ENCODE measurements at regions not wholly inside any gene's neighbourhood (a gene's known extent, or its start where the extent isn't known, plus 50 kb on each side); places are given as distances from the start of the nearest gene placed in this dataset.
"Not testable (repeated sequence)": the region's sequence is repeated elsewhere in the genome, so short reads cannot be mapped to it uniquely, and the experiment has no call there.

DNA sequence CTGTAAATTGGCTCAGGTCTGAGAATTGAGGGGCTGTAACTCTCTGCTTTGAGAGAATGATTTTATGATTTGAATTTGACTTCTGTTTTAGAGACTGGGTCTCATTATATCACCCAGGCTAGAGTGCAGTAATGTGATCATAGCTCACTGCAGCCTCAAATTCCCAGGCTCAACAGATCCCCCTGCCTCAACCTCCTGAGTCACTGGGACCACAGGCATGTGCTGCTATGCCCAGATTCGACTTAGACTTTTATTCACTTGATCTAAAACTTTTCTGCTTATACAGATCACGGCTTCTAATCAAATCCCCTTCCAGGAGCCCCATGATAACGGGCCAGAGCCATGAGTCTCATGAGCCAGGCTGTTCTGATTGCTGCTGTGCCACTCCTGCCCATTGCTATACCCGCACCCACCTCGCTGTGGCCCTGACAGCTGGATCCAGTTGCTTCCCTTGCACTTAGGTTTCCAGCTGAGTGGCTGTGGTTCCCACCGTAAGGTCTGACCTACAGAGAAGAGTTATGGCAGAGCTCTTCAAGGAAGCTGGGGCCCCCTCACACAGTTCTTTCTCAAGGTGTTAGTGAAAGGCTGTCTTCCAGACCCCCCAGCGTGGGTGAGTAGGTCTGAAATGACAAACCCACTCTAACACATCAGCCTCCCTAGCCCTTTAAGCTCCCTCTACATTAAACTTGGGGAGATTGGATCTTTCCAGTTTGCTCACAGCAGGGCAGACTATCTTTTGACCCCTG is 251.2 kb upstream of the SGCG start:
- no peak for DNase-seq

DNA sequence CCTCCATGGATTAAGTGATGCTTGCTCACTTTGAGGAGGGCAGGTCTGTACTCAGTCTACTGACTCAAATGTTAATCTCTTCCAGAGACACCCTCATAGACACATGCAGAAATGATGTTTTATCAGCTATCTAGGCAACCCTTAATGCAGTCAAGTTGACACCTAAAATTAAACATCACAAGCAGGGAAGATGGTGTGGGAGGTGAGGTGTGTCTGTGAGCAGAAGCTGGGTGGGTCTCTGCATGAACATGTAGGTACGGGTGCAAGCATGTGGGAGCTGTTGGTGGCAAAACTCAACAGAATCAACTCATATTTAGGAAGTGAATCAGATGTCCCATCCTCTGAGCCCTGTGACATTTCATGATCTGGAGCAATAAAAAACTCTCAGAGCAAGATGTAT is 249.2 kb upstream of the SGCG start:
- DNase-seq, result no peak

- not testable (repeated sequence) for DNase-seq
Measured at GRCh38 chr13:22932632-22933412, 248.0 kb upstream of the SGCG start.

GRCh38 chr13:22933571-22934181 is 247.1 kb upstream of the SGCG start:
- DNase-seq, result no peak

DNA sequence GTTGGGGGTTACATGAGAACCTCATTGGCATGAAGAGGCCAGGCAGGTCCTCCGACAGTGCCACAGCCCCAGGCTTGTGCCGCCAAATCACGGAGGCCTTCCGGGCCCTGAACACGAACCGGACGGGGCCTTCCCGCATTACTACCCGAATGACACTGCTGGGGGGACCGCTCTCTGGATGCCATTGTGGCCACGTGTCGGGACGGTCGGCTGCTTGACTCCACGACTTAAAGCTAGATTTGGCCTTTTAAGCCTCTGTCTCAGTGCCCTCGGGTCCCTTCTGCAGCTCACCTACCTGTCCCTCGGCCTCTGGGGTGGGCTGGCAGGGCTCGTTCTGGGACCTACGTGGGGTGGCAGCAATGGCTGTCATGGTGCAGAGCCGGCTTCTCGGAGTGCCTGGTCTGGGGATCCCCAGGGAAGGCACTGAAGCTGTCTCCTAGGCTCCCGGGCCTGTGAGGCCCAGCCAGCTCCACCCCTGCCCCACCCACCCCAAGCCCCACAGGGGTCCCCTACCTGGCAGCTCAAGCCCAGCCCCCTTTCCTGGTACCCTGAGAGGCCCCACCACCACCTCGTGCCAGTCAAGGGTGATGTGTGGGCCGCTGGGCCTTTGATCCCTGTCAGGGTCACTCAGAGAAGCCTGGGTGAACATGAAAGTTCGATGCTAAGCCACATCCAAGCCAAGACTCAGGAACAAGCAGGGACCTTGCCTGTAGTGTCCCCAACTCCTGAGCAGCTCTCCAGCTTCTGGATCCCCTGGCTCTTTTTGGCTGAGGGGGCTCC is 245.8 kb upstream of the SGCG start:
- DNase-seq, result no peak

DNA sequence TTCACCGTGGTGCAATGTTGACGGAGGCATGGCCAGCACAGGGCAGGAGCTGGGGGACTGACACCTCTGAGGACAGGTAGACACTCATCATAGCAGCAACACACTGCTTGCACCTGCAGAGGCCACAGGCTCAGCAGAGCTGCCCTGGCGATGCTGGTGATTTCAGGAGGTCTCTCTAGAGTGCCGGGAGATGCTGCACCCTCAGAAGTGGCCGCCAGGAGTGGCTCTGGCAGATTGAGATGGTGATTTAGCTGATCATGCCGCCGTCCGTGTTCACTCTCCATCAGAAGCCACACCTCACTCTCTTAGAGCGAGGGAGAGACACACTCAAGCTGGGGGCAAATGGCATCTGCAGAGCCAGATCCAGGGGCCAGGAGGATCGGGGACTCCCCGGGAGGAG is 244.6 kb upstream of the SGCG start:
- no peak for DNase-seq

DNA sequence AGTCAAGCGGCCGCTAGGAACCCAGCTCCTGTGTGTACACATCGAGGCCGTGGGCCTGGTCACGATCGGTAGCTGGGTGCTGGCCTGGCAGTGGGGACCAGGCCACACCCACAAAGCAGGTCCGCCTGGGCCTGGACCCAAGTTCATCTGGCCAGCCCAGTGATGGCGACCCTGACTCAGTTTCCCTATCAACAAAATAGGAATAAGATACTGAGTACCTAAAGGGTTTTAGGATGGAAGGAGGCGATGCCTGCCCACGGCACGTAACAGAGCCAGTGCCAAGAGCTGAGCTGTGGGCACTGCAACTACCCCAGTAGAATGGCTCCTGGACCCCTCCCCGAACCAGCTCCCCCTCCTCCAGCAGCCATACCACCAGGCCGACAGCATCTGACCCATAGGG is 243.5 kb upstream of the SGCG start:
- DNase-seq, result no peak

GRCh38 chr13:22937953-22938352 is 242.8 kb upstream of the SGCG start:
- no peak for DNase-seq

GRCh38 chr13:22938576-22938975 is 242.2 kb upstream of the SGCG start:
- no peak for DNase-seq

DNA sequence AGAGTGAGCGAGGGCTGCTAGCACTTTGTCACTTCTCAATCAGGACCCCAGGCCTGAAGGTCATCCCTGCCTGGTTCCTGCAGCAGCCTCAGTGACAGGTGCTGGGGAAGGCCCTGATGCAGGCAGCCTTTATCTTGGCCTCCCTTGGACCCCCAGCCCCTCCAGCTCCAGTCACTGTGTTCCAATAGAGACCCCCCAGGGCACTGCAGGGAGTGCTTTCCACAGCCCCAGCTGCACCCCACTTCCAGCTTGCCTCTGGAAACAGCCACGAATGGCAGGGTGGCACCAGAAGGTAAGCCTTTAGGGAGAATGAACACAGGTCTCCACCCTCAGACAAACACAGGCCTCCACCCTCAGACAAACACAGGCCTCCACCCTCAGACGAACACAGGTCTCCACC is 241.6 kb upstream of the SGCG start:
- no peak for DNase-seq

GRCh38 chr13:22940090-22940710 is 240.6 kb upstream of the SGCG start:
- DNase-seq, result no peak

- DNase-seq, result no peak
Measured at GRCh38 chr13:22940736-22941135, 240.0 kb upstream of the SGCG start.

GRCh38 chr13:22941495-22941894 is 239.3 kb upstream of the SGCG start:
- DNase-seq, result not testable (repeated sequence)

- DNase-seq, result not testable (repeated sequence)
Measured at GRCh38 chr13:22942831-22943230, 237.9 kb upstream of the SGCG start.

GRCh38 chr13:22944378-22944777 is 236.4 kb upstream of the SGCG start:
- no peak for DNase-seq

- no peak for DNase-seq
Measured at GRCh38 chr13:22945321-22946226, 235.2 kb upstream of the SGCG start.

DNA sequence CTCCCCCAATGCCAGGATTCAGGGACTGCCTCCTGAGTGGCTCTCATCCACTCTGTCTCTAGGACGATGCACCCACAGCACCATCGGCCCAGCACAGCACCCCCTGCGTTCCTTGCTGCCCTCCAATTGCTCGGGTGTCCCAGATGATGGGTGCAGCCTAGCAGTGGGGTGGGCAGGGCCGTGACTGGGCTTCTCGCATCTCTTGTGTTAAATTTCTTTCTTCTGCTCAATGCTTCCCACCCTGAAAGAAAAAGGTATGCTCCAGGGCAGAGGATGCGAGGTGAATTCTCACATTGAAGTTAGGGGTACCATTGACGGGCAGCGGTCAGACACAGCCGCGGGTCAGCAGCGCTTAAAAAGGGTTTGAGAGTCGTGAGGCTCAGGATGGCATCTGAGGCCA is 232.4 kb upstream of the SGCG start:
- no peak for DNase-seq

GRCh38 chr13:22952018-22952417 is 228.8 kb upstream of the SGCG start:
- not testable (repeated sequence) for DNase-seq

DNA sequence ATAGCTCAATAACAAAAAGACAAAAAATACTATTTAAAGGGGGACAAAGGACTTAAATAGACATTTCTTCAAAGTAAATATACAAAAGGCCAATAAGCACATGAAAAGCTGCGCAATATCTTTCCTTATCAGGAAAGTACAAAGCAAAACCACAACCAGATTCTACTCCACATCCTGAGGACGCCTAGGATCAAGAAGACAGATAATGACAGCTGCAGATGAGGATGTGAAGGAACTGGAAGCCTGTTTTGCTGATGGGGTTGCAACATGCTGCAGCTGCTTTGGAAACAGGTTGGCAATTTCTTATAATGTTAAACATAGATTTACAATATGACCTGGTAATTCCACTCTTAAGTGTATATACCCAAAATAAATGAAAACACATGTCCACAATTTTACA is 225.6 kb upstream of the SGCG start:
- not testable (repeated sequence) for DNase-seq

- not testable (repeated sequence) for DNase-seq
Measured at GRCh38 chr13:22956456-22957115, 224.2 kb upstream of the SGCG start.

DNA sequence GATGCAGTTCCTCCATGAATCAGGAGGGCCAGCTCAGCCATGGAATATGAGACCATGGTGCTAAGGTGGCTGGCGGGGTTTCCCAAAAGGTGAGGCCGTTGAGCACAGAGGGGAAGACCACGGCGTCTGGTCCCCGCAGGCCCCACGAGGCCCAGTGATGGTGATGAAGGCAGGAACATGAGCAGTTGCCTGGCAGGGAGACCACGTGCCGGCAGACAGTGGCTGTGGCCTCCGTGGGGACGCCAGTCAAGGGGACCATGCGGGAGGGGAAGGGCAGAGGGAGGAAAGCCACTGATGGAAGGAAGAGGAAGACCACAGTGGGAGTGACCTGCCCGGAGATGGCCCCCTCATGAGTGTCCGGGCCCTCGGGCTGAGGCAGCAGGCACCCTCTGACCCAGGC is 220.9 kb upstream of the SGCG start:
- DNase-seq, result not testable (repeated sequence)

Data from DMS79 (cell line).